ENCODE measurements at regions not wholly inside any gene's neighbourhood (a gene's known extent, or its start where the extent isn't known, plus 50 kb on each side); places are given as distances from the start of the nearest gene placed in this dataset.

DNA sequence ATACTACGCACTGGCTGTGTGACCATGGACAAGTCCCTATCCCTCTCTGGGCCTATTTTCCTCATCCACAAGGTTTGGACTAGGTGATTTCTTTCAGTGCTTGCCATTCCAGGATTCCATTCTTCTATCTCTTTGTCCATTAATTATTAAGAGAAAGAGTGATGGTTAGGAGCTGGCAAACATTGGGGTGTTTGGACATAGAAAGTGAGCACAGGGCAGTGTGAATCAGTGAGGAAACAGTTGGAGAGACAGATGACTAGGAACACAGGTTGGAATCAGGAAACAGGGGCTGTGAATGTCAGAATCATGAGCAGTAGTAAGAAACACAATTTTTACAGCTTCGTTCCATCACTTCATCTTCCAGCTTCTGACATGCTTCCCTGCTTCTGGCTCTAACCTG is 211.8 kb downstream of the INSC start:
- TF ChIP-seq, protein P1, sequence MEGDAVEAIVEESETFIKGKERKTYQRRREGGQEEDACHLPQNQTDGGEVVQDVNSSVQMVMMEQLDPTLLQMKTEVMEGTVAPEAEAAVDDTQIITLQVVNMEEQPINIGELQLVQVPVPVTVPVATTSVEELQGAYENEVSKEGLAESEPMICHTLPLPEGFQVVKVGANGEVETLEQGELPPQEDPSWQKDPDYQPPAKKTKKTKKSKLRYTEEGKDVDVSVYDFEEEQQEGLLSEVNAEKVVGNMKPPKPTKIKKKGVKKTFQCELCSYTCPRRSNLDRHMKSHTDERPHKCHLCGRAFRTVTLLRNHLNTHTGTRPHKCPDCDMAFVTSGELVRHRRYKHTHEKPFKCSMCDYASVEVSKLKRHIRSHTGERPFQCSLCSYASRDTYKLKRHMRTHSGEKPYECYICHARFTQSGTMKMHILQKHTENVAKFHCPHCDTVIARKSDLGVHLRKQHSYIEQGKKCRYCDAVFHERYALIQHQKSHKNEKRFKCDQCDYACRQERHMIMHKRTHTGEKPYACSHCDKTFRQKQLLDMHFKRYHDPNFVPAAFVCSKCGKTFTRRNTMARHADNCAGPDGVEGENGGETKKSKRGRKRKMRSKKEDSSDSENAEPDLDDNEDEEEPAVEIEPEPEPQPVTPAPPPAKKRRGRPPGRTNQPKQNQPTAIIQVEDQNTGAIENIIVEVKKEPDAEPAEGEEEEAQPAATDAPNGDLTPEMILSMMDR (IDR thresholded peaks at IDR 0.05; ENCODE audit: poor library complexity): no peak
- TF ChIP-seq EZH2phosphoT487 (IDR thresholded peaks at IDR 0.05; ENCODE audit: low read depth, severe bottlenecking, unreplicated experiment): no peak
